ENCODE measurements at regions not wholly inside any gene's neighbourhood (a gene's known extent, or its start where the extent isn't known, plus 50 kb on each side); places are given as distances from the start of the nearest gene placed in this dataset.

DNA sequence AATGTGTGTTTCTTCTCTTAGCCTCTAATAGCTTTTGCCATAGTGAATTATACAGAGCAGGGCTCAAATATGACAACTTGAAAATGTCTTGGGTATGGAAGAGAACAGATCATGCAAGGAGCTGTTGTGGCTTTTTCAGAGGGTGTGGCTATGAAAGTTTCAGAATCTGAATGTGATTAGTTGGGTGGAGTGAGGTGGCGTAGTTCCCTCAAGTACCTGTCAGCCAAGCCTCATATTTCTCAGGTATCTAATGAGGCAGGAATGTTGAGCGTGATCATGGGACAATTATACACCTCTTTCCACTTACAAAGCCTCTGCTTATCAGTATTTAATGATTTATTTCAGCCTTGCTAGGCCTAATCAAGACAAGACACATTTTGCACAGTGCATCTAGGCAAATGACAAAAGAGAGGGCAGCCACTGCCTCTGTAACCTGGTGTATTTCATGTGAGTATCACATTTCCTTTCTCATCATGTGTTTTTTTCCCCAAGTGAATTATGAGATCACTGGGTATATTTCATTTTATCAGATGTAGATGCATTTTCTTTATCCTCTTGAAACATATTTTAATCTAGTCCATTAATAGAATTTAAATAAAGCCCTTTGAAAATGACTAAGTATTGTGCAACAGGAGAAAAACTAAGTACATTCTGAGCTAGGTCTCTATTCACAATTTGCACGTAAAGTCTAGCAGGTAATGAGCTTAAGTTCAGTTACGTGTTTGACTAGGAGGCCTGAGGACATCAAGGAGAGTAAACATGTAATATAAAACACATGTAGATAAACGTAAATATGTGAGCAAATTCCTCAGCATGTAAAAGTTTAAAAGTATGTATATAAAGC is 644.4 kb upstream of the IGFBP3 start:
- in situ Hi-C loops (cut with MboI; ENCODE audit: low sequenced_read_pairs) = no loop called here

DNA sequence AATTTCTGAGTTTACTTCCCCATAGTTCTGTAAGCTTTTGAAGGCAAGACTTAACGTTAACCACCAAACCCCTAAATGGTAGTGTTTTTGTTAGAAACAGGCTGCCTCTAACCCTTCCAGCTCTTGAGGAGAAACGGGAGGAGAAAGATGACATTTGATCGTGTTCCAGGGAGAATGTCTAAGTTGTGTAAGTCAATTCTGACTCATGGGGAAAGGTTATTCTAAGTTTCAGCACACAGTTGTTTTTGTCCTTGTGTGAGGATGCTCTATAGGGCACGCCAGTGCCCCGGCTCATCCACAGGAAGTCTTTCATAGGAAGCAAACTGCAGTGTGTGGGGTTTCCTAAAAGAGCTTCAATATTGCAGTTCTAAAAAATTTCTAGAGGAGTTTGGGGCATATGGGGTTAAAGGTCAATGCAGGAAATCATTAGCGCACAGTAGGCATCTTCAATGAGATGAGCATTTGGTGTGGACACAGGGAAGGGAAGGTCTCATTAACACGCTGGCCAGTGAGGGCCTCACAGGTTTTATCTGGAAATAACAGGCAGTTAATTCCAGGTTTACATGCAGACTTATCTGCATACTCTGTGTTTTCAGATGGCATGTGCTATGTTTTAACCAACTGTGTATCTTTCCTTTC is 638.2 kb upstream of the IGFBP3 start:
- in situ Hi-C loops (cut with MboI; ENCODE audit: low sequenced_read_pairs) = no loop called here

DNA sequence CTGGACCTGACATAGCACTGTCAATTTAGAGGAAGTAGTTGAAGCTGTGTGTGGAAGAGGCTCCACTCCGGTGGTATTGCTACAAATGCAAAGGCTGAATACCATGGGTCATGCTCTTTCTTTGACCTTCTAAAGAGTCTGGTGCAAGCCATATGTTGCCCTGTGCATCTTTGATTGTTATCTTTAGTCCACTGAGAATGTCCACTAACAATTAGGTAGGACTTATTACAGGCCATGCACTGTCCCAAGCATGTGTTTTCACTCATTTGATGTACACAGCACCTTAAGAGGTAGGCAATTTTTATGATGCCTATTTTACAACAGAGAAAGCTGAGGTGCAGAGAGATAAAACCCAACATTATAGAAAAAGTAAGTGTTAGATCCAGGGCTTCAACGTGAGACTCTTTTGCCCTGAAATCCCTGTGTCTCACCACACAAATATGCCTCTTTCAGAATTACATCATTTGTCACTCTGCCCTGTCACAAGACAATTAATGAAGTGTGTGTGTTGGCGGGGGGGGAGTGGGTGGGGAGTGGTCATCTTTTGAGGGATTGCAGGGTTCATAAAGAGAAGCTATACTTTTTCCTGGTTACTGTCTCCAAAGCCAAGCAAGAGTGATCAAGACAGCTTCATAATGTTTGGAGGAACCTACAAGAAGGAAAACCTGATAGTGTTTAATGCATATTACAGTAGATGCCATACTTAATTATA is 637.6 kb upstream of the IGFBP3 start:
- in situ Hi-C loops (cut with MboI; ENCODE audit: low sequenced_read_pairs) = no loop called here

DNA sequence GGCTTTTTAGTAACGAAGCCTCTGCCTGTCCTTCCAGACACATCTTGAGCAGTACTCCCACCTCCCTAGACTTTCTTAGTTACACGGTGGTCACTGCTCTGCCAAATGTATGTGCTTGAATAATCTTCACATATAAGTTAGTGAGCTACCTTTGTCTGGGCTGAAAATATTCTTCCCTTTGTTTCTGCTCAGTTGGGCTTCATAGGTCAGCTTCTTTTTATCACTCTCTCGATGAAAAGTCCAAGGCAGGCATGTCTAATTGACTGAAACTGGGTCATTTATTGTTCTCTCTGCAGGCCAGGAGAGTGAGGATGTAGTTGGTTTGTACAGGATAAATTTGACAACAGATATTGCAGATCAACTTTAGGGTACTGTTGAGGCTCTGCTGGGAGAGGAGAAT is 636.7 kb upstream of the IGFBP3 start:
- in situ Hi-C loops (cut with MboI; ENCODE audit: low sequenced_read_pairs) = no loop called here

DNA sequence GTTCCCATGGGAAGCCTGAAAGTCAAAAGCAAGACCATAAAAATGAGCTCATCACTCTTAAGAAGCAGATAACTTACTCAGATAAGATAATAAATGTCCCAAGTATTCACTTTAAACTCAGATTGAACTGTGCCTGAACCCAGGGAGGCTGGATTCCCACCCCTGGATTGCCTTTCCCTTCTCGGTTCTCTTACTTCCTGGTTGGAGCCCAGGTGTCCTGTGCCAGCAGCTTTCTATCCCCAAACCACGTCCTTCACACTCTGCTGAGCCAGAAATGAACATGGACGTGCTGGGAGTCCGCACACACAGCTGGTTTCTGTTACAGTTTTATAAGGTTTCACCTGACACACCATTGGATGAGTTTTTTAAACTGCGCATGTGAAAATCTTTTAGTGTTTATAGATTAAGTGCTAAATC is 636.2 kb upstream of the IGFBP3 start:
- in situ Hi-C loops (cut with MboI; ENCODE audit: low sequenced_read_pairs) = no loop called here

DNA sequence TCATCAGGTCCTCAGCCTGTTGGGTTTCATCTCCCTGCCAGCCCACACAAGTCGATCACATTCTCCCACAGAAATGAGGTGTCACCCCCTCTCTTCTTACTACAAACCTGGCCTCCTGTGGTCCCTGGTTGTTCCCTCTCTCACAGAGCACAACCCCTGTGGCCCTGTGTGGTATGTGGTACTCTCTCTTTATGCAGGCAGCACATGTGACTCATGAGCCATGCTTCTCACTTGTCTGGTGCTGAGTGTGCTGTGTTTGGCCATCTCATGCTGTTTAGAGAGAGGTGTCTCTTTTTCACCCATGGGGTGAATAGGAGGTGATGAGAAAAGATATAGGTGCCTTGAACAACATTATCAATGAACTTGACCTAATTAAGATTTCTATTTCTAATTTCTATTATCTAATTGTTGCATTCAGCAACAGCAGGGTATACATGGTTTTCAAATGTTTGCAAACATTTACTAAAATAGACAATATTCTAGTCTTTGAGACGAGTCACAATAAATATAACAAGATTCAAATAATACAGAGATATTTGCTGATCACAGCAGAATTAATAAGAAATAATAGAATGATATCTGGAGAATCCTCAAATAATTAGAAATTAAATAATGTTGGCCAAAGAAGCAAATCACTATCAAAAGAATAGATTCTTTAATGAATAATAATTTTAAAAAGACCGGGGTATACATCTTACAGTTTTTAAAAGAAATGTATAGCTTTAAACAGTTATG is 633.8 kb upstream of the IGFBP3 start:
- in situ Hi-C loops (cut with MboI; ENCODE audit: low sequenced_read_pairs) = no loop called here

DNA sequence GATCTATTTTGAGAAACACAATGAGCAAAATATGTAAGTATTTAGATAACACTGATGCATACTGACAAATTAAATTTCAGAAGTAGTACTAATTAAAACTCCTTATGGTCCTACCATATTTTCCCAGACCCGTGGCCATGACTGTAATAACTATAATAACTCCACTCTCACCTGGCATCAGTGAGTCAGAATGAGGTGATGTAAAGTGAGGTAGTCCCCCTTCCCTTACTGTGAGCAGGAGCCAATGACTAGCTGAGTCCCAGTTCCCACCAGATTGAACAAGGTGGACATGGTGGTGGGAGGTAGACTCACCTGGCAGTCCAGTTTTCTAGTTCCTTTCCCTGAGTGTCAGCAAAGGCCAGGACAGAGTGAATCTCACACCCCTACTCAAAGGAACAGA is 630.5 kb upstream of the IGFBP3 start:
- in situ Hi-C loops (cut with MboI; ENCODE audit: low sequenced_read_pairs) = no loop called here

DNA sequence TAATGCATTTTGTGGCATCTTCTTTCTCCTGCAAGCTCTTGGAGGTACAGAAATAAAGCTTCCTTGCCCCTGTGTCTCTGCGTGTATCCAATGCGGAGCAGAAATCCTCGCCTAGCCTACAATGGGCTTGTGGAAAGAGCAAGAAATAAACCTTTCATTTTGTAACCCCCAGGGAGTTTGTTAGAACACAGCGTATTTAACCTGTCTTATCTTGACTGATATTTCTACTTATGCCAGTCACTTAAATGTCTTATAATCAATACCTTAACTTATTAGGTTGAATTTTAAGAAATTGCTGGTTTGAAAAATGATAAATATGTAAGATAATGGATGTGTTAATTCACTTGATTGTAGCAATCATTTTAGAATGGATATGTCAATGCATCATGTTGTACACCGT is 629.8 kb upstream of the IGFBP3 start:
- in situ Hi-C loops (cut with MboI; ENCODE audit: low sequenced_read_pairs) = no loop called here

DNA sequence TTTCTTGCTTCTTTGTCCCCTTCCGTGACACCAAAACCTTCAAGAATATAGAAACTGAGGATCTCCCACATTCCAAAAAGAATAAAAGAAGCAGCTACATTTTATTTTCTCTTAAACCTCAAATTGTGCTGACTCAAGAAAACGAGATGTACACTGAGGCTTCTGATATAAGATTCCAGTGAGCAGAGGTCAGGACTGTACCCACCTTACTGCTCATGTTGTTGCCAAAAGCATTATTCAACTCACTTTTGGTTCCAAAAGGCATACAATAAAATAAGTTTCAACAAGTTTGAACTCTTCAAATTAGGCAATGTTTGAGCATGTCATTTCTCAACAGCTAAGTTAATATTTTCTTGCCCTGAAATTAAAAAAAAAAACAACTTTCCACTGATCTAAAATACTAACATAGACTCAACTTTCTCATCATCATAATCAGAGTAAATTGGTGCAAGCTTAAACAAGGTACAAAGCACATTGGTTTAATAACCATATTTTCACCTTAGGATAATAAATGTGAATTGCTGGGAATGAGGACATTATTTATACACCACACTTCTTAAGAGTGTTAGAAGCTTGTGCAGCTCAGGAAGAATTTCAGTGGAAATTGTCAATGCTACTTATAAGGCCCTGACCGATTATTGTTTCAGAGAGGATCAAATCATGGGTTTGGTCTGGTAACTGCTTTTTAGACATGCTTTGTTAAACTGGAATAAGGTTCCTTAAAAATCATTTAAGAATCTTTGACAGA is 629.0 kb upstream of the IGFBP3 start:
- in situ Hi-C loops (cut with MboI; ENCODE audit: low sequenced_read_pairs) = no loop called here

DNA sequence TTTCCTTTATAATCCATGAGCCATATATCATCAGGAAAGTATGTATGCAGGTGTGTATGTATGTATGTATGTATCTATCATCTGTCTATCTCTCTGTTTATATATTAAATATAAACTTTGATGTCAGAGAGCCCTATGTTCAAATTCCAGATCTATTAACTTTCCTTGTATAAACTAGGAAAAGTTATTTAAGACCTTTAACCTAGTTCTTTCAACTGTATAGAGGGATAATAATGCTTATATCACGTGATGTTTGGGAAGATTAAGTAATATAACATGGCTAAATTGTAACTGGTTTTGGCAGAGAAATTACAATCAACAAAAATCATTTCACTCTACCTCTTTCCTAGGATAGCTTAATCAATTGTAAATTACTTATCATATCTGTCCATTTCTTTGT is 628.3 kb upstream of the IGFBP3 start:
- in situ Hi-C loops (cut with MboI; ENCODE audit: low sequenced_read_pairs) = no loop called here

DNA sequence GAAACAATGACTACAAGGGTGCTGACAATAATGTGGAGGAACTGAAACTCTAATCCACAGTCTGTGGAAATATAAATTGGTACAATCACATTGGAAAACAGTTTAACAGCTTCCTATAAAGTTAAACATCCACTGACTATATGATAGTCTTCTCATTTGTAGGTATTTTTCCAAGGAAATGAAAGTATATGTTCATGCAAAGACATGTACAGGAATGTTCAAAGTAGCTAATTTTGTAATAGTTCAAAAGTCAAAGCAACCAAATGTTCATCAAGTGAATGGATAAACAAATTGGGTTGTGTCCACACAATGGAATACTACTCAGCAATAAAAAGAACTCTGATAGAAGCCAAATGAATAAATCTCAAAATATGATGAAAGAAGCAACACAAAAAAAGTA is 626.0 kb upstream of the IGFBP3 start:
- in situ Hi-C loops (cut with MboI; ENCODE audit: low sequenced_read_pairs) = no loop called here

DNA sequence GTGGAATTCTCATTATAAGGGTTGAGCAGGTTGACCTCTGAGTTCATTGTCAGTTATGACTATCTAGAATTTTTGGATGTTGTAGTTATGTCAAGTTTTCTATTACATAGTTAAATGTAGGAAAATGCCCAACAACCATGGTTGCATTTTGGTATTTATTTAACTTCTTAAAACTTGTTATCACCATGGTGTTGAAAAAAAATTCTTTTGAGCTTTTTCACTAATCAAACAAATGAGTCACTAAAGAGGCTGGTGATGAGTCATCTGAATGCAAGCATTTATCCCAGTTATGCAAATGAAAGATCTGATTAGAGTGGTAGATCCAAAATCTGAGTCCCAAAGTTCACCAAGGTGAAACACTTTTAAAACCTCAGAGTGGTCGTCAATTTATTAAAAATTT is 624.7 kb upstream of the IGFBP3 start:
- in situ Hi-C loops (cut with MboI; ENCODE audit: low sequenced_read_pairs) = no loop called here

DNA sequence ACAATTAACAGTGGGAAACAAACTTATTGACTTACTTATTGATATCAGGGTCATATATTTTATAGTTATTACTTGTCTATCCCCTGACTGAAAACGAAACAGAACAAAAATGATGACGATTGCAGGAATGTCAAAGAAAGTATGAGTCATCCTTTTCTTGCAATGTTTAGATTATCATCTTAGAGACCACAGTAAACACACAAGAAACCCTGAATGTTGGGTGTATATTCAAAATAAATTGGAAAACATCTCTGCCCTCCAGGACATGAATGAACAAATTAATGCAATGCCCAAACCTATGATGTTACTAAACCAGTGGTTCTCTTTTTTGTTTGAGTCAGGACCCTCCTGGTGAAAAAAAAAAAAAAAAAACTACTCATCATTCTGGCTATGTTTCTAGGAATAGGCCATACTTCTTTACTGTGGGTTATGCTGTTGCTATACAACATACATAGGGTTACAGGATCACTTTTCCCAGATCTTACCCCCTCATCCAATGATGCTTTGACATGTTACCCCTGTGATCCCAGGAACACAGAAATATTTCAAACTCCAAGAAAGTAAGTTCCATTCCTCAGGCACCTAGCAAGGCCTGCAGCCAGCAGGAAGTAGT is 623.4 kb upstream of the IGFBP3 start:
- in situ Hi-C loops (cut with MboI; ENCODE audit: low sequenced_read_pairs) = no loop called here

DNA sequence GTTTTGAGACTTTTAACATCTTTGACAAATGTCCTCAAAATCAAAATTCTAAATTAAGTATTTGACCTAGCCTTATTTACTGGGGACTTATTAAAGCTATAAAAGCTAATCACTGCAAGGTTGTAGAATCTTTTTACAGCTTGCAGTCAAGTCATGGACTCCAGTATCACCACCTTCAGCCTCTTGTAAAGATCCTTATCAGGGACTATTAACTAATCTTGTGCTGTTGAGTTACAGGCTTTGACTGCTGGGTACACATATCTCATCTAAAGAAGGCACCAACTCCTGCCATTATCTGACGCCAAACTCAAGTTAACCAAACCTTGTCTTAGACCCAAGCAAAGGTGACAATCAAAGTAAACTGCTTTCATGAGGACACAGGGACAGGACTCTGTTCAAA is 621.0 kb upstream of the IGFBP3 start:
- in situ Hi-C loops (cut with MboI; ENCODE audit: low sequenced_read_pairs) = no loop called here

DNA sequence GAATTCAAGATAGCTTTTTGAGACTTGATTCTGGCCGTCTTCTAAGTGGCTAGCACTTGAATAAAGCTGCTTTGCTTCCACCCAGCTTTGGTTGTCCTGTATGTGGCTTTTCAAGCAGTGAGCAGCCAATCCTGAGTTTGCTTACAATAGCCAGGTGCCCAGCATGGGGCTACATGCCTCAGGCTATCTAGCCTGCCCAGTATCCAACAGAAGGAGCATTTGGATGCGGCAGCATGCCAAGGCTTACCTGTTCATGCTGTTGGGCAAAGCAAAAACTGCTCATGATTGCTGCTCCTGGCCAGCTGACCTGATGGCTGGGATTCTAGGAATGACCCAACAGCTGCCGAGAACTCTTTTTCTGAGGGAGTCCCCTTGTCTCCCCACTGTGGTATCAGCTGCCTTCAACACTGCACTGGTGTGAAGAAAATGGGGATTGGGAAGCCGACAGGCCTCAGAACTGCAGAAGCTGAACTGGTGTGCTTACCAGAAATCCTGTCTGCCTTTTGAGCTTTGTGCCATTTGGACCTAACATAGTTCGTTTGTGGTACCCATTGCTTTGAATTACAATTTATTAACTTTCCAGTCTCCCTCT is 618.9 kb upstream of the IGFBP3 start:
- in situ Hi-C loops (cut with MboI; ENCODE audit: low sequenced_read_pairs) = no loop called here

DNA sequence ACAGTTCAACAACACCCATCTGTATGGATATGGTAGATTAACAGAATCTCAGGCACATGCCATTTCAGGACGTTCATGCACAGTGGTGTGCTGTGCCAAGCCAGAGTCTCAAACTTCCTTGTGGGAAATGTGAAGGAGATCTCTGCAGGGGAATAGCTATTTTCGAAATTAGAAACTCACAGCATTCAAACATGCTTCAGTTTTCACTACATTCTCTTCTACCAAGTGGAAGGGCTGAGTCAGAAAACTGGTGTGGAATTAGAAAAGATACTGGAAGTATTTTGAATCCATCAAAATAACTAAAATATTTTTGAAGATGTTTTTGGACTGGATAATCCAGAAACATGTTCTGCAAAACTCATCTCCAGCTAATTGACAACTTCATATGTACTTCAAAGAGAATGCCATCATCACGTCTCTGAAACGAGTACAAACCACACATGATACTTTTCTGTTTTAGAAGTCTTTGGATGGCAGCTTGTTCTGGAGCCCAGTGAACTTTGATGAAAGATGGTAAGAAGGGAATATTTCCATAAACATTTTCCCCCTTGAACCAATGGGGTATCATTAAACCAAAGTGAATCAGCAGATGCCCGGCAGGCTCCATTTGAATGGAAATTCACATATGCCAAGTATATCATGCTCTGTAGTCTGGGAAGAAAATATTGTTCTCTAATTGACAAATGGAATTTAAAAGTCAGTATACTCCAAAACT is 616.3 kb upstream of the IGFBP3 start:
- in situ Hi-C loops (cut with MboI; ENCODE audit: low sequenced_read_pairs) = no loop called here

DNA sequence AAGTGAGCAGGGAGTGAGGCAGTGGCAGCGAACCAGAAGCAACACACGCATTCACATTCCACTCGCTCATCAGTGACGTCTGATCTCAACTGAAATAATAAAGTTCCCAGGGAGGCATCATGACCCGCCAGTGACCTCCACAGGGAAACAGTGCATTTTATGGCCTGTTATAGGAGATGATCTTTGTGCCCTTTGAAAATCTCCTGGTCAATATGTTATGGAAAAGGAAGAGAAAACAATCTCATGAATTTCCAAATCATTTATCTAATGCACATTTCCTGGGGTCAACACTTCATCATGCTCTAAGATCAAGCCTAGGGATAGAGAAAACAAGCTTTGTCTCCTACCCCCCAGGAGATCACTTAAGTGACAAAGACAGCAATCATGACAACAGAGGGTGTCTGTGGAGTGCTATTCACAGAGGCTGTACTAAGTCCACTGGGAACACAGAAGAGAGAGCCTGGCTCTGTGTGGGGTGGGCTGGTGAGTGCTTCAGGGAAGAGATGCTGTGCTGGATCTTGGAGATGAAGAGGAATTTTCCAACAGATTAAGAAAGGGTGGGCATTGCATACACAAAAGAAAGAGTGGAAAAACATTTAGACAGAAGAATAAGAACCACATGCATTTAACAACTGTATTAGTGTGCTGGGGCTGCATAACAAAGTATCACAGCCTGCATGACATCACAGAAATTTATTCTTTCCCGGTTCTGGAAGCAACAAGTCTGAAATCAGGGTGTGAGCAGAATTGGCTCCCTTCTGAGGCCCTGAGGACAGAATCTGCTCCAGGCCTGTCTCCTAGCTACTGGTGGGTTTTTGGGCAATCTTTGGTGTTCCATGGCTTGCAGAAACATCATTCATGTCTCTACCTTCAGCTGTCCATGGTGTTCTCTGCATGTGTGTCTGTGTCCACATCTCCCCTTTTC is 613.9 kb upstream of the IGFBP3 start:
- in situ Hi-C loops (cut with MboI; ENCODE audit: low sequenced_read_pairs) = no loop called here

DNA sequence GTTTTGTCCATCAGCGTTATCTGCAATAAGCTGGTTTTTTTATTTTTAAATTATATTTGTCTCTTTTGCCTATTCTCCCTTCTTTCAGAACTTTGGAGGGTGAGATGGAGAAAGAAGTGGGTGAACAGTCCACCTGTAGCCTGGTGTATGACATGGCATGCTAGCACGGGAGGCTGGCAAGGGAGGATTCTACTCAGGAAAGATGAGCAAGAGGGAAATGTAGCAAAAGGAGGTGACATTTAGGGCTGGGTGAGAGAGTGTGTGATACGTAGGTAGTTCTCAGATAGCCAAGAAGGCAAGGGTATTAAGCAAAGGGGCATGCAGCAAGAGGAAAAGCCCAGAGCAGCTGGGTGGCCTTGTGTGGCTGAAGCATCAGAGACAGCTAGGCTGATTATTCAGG is 612.9 kb upstream of the IGFBP3 start:
- in situ Hi-C loops (cut with MboI; ENCODE audit: low sequenced_read_pairs) = no loop called here

Measured in HL-60/S4 treated with retinoic acid at 250 ng/mL for 4 days and 3 days (cell line).